H9 (cell line): ENCODE measurements at regions not wholly inside any gene's neighbourhood (a gene's known extent, or its start where the extent isn't known, plus 50 kb on each side); places are given as distances from the start of the nearest gene placed in this dataset.

Experiments used
- DNase-seq: peaks from one replicate; pipeline ENCODE4 v3.0.0-alpha.2; 2017
- H2AFZ ChIP-seq: one replicate; pipeline ENCODE4 v1.6.1; 2013; ENCODE audit warnings: mild to moderate bottlenecking, low read length, control low read depth, moderate library complexity
- H2AK5ac ChIP-seq: 2 replicates; pipeline ENCODE4 v1.6.1; 2013; ENCODE audit warnings: low read length, control low read depth, mixed read lengths; ENCODE audit not compliant: insufficient read length
- H2BK120ac ChIP-seq: one replicate; pipeline ENCODE4 v1.6.1; 2013; ENCODE audit warnings: low read depth, mild to moderate bottlenecking, low read length, control low read depth, inconsistent platforms; ENCODE audit not compliant: poor library complexity, severe bottlenecking
- H2BK12ac ChIP-seq: 2 replicates; pipeline ENCODE4 v1.6.1; 2013; ENCODE audit warnings: low read length, control low read depth, mixed read lengths, low read depth; ENCODE audit not compliant: insufficient read length
- H2BK15ac ChIP-seq: 2 replicates; pipeline ENCODE4 v1.6.1; 2013; ENCODE audit warnings: low read depth, low read length, control low read depth
- H2BK20ac ChIP-seq: one replicate; pipeline ENCODE4 v1.6.1; 2013; ENCODE audit warnings: low read depth, mild to moderate bottlenecking, low read length, control low read depth, inconsistent platforms; ENCODE audit not compliant: poor library complexity, severe bottlenecking
- H2BK5ac ChIP-seq: 2 replicates; pipeline ENCODE4 v1.6.1; 2013; ENCODE audit warnings: low read length, control low read depth, mixed read lengths; ENCODE audit not compliant: insufficient read length
- H3K14ac ChIP-seq: 2 replicates; pipeline ENCODE4 v1.6.1; 2013; ENCODE audit warnings: low read length, control low read depth; ENCODE audit not compliant: insufficient read depth
- H3K18ac ChIP-seq: 2 replicates; pipeline ENCODE4 v1.6.1; 2013; ENCODE audit warnings: low read depth, mild to moderate bottlenecking, mixed read lengths, low read length, control low read depth; ENCODE audit not compliant: insufficient read length
- H3K23ac ChIP-seq: 2 replicates; pipeline ENCODE4 v1.6.1; 2013; ENCODE audit warnings: low read length, control low read depth, mixed read lengths, low read depth; ENCODE audit not compliant: insufficient read length
- H3K23me2 ChIP-seq: 2 replicates; pipeline ENCODE4 v1.6.1; 2013; ENCODE audit warnings: low read depth, mild to moderate bottlenecking, mixed read lengths, low read length, control low read depth; ENCODE audit not compliant: insufficient read length, poor library complexity, severe bottlenecking
- H3K27ac ChIP-seq: 2 replicates; pipeline ENCODE4 v1.5.1; 2013; ENCODE audit warnings: low read length, control low read depth, mixed read lengths, low read depth; ENCODE audit not compliant: insufficient read length
- H3K27me3 ChIP-seq: 2 replicates; pipeline ENCODE4 v1.6.1; 2013; ENCODE audit warnings: low read length, control low read depth, inconsistent platforms; ENCODE audit not compliant: insufficient read depth
- H3K4ac ChIP-seq: 2 replicates; pipeline ENCODE4 v1.6.1; 2013; ENCODE audit warnings: low read depth, mild to moderate bottlenecking, control low read depth, inconsistent platforms, low read length, moderate library complexity
- H3K4me1 ChIP-seq: 2 replicates; pipeline ENCODE4 v1.6.1; 2013; ENCODE audit warnings: low read length, control low read depth, inconsistent platforms; ENCODE audit not compliant: insufficient read depth
- H3K4me2 ChIP-seq: 2 replicates; pipeline ENCODE4 v1.6.1; 2013; ENCODE audit warnings: low read length, control low read depth, mixed read lengths; ENCODE audit not compliant: insufficient read length, insufficient read depth
- H3K56ac ChIP-seq: 2 replicates; pipeline ENCODE4 v1.6.1; 2013; ENCODE audit warnings: low read depth, mild to moderate bottlenecking, mixed read lengths, low read length, control low read depth; ENCODE audit not compliant: insufficient read length
- H3K79me1 ChIP-seq: 2 replicates; pipeline ENCODE4 v1.6.1; 2013; ENCODE audit warnings: low read depth, mild to moderate bottlenecking, moderate library complexity, low read length, control low read depth, inconsistent platforms; ENCODE audit not compliant: insufficient read depth, poor library complexity, severe bottlenecking
- H3K79me2 ChIP-seq: 2 replicates; pipeline ENCODE4 v1.6.1; 2013; ENCODE audit warnings: low read length, control low read depth, inconsistent platforms; ENCODE audit not compliant: insufficient read depth
- H3K9ac ChIP-seq: 2 replicates; pipeline ENCODE4 v1.6.1; 2013; ENCODE audit warnings: low read length, control low read depth, mixed read lengths; ENCODE audit not compliant: insufficient read length; ENCODE audit errors: extremely low read depth
- H3K9me3 ChIP-seq: one replicate; pipeline ENCODE4 v1.6.1; 2013; ENCODE audit warnings: low read depth, low read length, inconsistent platforms; ENCODE audit not compliant: control insufficient read depth
- H3T11ph ChIP-seq: one replicate; pipeline ENCODE4 v1.6.1; 2013; ENCODE audit warnings: mild to moderate bottlenecking, low read length, control low read depth, inconsistent platforms
- H4K20me1 ChIP-seq: one replicate; pipeline ENCODE4 v1.6.1; 2013; ENCODE audit not compliant: control insufficient read depth, insufficient read length, insufficient read depth
- H4K5ac ChIP-seq: 2 replicates; pipeline ENCODE4 v1.6.1; 2013; ENCODE audit warnings: low read depth, mild to moderate bottlenecking, mixed read lengths, low read length, control low read depth; ENCODE audit not compliant: insufficient read length
- H4K8ac ChIP-seq: replicated peaks from 2 replicates; pipeline ENCODE4 v1.6.1; 2013; ENCODE audit warnings: low read length, control low read depth, mixed read lengths, low read depth; ENCODE audit not compliant: insufficient read length
- H4K91ac ChIP-seq: 2 replicates; pipeline ENCODE4 v1.6.1; 2013; ENCODE audit warnings: low read depth, mild to moderate bottlenecking, moderate library complexity, mixed read lengths, low read length, control low read depth; ENCODE audit not compliant: insufficient read length
- H3K27ac Mint-ChIP-seq, 3 experiments: 2 replicates in 2 of 3; 3 replicates in 1 of 3; pipeline ENCODE4 v1.8.0; 2020 to 2021; ENCODE audit warnings: mixed read lengths in 3 of 3, mild to moderate bottlenecking in 1 of 3, moderate library complexity in 1 of 3
- H3K27me3 Mint-ChIP-seq: 2 replicates; pipeline ENCODE4 v1.8.0; 2021; ENCODE audit warnings: low read depth, mild to moderate bottlenecking, moderate library complexity, mixed read lengths
- H3K36me3 Mint-ChIP-seq, 3 experiments: 2 replicates in 2 of 3; 3 replicates in 1 of 3; pipeline ENCODE4 v1.8.0; 2020 to 2021; ENCODE audit warnings: low read depth in 3 of 3, mixed read lengths in 3 of 3; ENCODE audit not compliant: insufficient read depth in 1 of 3
- H3K4me1 Mint-ChIP-seq, 2 experiments: 2 replicates each; pipeline ENCODE4 v1.8.0; 2020; ENCODE audit warnings: mixed read lengths in 2 of 2
- H3K4me3 Mint-ChIP-seq, 2 experiments: 2 replicates in 1 of 2; 3 replicates in 1 of 2; pipeline ENCODE4 v1.8.0; 2020 to 2021; ENCODE audit warnings: mild to moderate bottlenecking in 2 of 2, mixed read lengths in 2 of 2, moderate library complexity in 1 of 2
- H3K9me3 Mint-ChIP-seq, 2 experiments: 2 replicates in 1 of 2; 3 replicates in 1 of 2; pipeline ENCODE4 v1.8.0; 2020; ENCODE audit warnings: mild to moderate bottlenecking in 2 of 2, mixed read lengths in 2 of 2, moderate library complexity in 1 of 2
- WGBS: extraction: QIAGEN DNeasy Blood & Tissue Kit; methylation state at CpG from one replicate; pipeline ENCODE4 v1.1.7; 2013; ENCODE audit warnings: missing lambda C conversion rate, low lambda C conversion rate, mixed read lengths; ENCODE audit not compliant: insufficient read length; ENCODE audit errors: extremely low coverage; 5-methylcytosine and 5-hydroxymethylcytosine counted together
- TF ChIP-seq, protein P1 (sequence below): fragments of 200-600 bp; sonication (generic); conservative IDR thresholded peaks from 3 replicates; pipeline ENCODE4 v1.8.0; 2021; ENCODE audit warnings: antibody characterized with exemption, mild to moderate bottlenecking

DNA sequence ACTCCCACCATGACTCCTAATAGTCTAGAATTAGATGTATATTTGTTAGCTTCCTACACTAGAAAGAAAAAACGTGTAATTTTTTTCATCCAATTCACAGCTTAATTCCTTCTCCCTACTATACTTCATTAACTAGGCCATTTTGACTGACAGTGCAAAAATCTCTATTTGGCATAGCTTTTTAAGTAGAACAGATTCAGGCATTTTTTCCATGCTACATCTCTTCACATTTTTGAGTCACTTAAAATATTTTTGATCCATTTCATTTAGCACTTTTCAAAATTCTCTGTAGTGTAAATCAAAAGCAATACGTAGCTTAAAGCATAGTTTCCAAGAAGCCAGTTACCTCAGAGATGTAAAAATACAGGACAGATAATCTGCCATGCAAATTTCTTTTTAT, 391.1 kb upstream of the NPVF start:
- H2BK15ac ChIP-seq = no peak overlapping the region
- no peak overlapping the region for H2BK5ac ChIP-seq
- no peak overlapping the region for H3T11ph ChIP-seq
- no CpG with 5 or more reads among the region's 2 CpGs for WGBS
- H3K56ac ChIP-seq = no peak overlapping the region
- no peak overlapping the region for H3K27ac Mint-ChIP-seq
- no peak overlapping the region for H3K23ac ChIP-seq
- H4K91ac ChIP-seq = no peak overlapping the region
- no peaks in the 10 kb centered on the region for H3K27me3 ChIP-seq
- no peak overlapping the region for H3K4me3 Mint-ChIP-seq
- no peaks in the 10 kb centered on the region for H3K9me3 ChIP-seq
- no peak overlapping the region for H3K9ac ChIP-seq
- no peak overlapping the region for H4K8ac ChIP-seq
- no peak overlapping the region for H4K5ac ChIP-seq
- no peak overlapping the region for H2AFZ ChIP-seq
- no peak overlapping the region for H2BK12ac ChIP-seq
- no peak overlapping the region for H3K27ac ChIP-seq
- H3K4me2 ChIP-seq = no peak overlapping the region
- H3K14ac ChIP-seq = no peak overlapping the region
- H3K79me2 ChIP-seq = no peaks in the 10 kb centered on the region
- H2BK120ac ChIP-seq = no peak overlapping the region
- no peaks in the 10 kb centered on the region for H3K36me3 Mint-ChIP-seq
- no peak overlapping the region for H3K18ac ChIP-seq
- H3K27me3 Mint-ChIP-seq = no peaks in the 10 kb centered on the region; the same call in 1 of the 2 replicates
- H3K4me1 ChIP-seq = no peaks in the 10 kb centered on the region
- H3K9me3 Mint-ChIP-seq = no peaks in the 10 kb centered on the region
- DNase-seq = no peak
- no peaks in the 10 kb centered on the region for H4K20me1 ChIP-seq
- no peak overlapping the region for H2BK20ac ChIP-seq
- no peaks in the 10 kb centered on the region for H3K79me1 ChIP-seq
- no peaks in the 10 kb centered on the region for H3K23me2 ChIP-seq
- H2AK5ac ChIP-seq = no peak overlapping the region
- TF ChIP-seq, protein P1, sequence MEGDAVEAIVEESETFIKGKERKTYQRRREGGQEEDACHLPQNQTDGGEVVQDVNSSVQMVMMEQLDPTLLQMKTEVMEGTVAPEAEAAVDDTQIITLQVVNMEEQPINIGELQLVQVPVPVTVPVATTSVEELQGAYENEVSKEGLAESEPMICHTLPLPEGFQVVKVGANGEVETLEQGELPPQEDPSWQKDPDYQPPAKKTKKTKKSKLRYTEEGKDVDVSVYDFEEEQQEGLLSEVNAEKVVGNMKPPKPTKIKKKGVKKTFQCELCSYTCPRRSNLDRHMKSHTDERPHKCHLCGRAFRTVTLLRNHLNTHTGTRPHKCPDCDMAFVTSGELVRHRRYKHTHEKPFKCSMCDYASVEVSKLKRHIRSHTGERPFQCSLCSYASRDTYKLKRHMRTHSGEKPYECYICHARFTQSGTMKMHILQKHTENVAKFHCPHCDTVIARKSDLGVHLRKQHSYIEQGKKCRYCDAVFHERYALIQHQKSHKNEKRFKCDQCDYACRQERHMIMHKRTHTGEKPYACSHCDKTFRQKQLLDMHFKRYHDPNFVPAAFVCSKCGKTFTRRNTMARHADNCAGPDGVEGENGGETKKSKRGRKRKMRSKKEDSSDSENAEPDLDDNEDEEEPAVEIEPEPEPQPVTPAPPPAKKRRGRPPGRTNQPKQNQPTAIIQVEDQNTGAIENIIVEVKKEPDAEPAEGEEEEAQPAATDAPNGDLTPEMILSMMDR = no peak
- H3K4me1 Mint-ChIP-seq = 0 out of 4 replicates have a peak, but pooled peaks cover 0 to 2% of the 10 kb centered on the region in 2 experiments
- H3K4ac ChIP-seq = no peak overlapping the region
